ENCODE measurements at regions not wholly inside any gene's neighbourhood (a gene's known extent, or its start where the extent isn't known, plus 50 kb on each side); places are given as distances from the start of the nearest gene placed in this dataset.
"Not testable (repeated sequence)": the region's sequence is repeated elsewhere in the genome, so short reads cannot be mapped to it uniquely, and the experiment has no call there.

- DNase-seq, result no peak
These were observed 253.3 kb downstream of the DUSP10 start for GRCh38 chr1:221488550-221488949.

- DNase-seq, result no peak
These were observed 247.2 kb downstream of the DUSP10 start for GRCh38 chr1:221494670-221495069.

GRCh38 chr1:221497046-221497445 lies 244.8 kb downstream of the DUSP10 start:
- DNase-seq, result no peak

GRCh38 chr1:221503268-221503667 lies 238.6 kb downstream of the DUSP10 start:
- no peak for DNase-seq

- DNase-seq, result no peak
These were observed 232.1 kb downstream of the DUSP10 start for GRCh38 chr1:221509575-221510355.

GRCh38 chr1:221510793-221511503 lies 230.9 kb downstream of the DUSP10 start:
- no peak for DNase-seq

- DNase-seq, result no peak
These were observed 230.1 kb downstream of the DUSP10 start for GRCh38 chr1:221511797-221512196.

GRCh38 chr1:221514806-221515205 lies 227.1 kb downstream of the DUSP10 start:
- DNase-seq, result no peak

GRCh38 chr1:221515496-221515895 lies 226.4 kb downstream of the DUSP10 start:
- DNase-seq, result no peak

GRCh38 chr1:221517961-221518360 lies 223.9 kb downstream of the DUSP10 start:
- no peak for DNase-seq

- no peak for DNase-seq
These were observed 221.6 kb downstream of the DUSP10 start for GRCh38 chr1:221520250-221520649.

- DNase-seq, result peak; percentile 7
These were observed 220.2 kb downstream of the DUSP10 start for GRCh38 chr1:221521686-221522085.

GRCh38 chr1:221522529-221522940 lies 219.4 kb downstream of the DUSP10 start:
- peak; percentile 4 for DNase-seq

GRCh38 chr1:221525749-221526148 lies 216.1 kb downstream of the DUSP10 start:
- no peak for DNase-seq

GRCh38 chr1:221527302-221527701 lies 214.6 kb downstream of the DUSP10 start:
- DNase-seq, result no peak

GRCh38 chr1:221527886-221528624 lies 213.8 kb downstream of the DUSP10 start:
- DNase-seq, result no peak

- DNase-seq, result not testable (repeated sequence)
These were observed 211.7 kb downstream of the DUSP10 start for GRCh38 chr1:221530159-221530558.

- DNase-seq, result no peak
These were observed 211.1 kb downstream of the DUSP10 start for GRCh38 chr1:221530791-221531190.

GRCh38 chr1:221532071-221532773 lies 209.7 kb downstream of the DUSP10 start:
- DNase-seq, result no peak

GRCh38 chr1:221541296-221541695 lies 200.6 kb downstream of the DUSP10 start:
- no peak for DNase-seq

- peak; percentile 2 for DNase-seq
These were observed 198.3 kb downstream of the DUSP10 start for GRCh38 chr1:221543529-221544120.

- no peak for DNase-seq
These were observed 192.9 kb downstream of the DUSP10 start for GRCh38 chr1:221548942-221549341.

GRCh38 chr1:221549815-221550214 lies 192.1 kb downstream of the DUSP10 start:
- no peak for DNase-seq
